HG02885 (cell line): ENCODE measurements at regions not wholly inside any gene's neighbourhood (a gene's known extent, or its start where the extent isn't known, plus 50 kb on each side); places are given as distances from the start of the nearest gene placed in this dataset.

Experiments used
- ATAC-seq: cut with Tn5 transposase; IDR thresholded peaks from one replicate; pipeline ENCODE4 v1.9.1; 2021; ENCODE audit warnings: mild to moderate bottlenecking; ENCODE audit not compliant: unreplicated experiment, poor library complexity

- no peak for ATAC-seq
Observed at GRCh38 chr6:18742406-18742805, 355.3 kb downstream of the RNF144B start.

GRCh38 chr6:18746727-18747126 is 359.6 kb downstream of the RNF144B start:
- ATAC-seq = no peak

GRCh38 chr6:18748314-18748713 is 361.2 kb downstream of the RNF144B start:
- no peak for ATAC-seq

- no peak for ATAC-seq
Observed at GRCh38 chr6:18752278-18753068, 365.3 kb downstream of the RNF144B start.

- no peak for ATAC-seq
Observed at GRCh38 chr6:18753076-18753475, 365.9 kb downstream of the RNF144B start.

- no peak for ATAC-seq
Observed at GRCh38 chr6:18763086-18763485, 375.9 kb downstream of the RNF144B start.

- no peak for ATAC-seq
Observed at GRCh38 chr6:18784794-18785193, 397.6 kb downstream of the RNF144B start.

- no peak for ATAC-seq
Observed at GRCh38 chr6:18785810-18786490, 398.8 kb downstream of the RNF144B start.

GRCh38 chr6:18792866-18793265 is 405.7 kb downstream of the RNF144B start:
- no peak for ATAC-seq

GRCh38 chr6:18795726-18796125 is 408.6 kb downstream of the RNF144B start:
- no peak for ATAC-seq

- no peak for ATAC-seq
Observed at GRCh38 chr6:18820725-18821124, 433.6 kb downstream of the RNF144B start.

GRCh38 chr6:18823782-18824386 is 436.7 kb downstream of the RNF144B start:
- peak; percentile 41 for ATAC-seq

GRCh38 chr6:18829272-18829870 is 442.2 kb downstream of the RNF144B start:
- ATAC-seq = no peak

- ATAC-seq = no peak
Observed at GRCh38 chr6:18835976-18836375, 448.8 kb downstream of the RNF144B start.

GRCh38 chr6:18837013-18837412 is 449.9 kb downstream of the RNF144B start:
- ATAC-seq = no peak

GRCh38 chr6:18842534-18842933 is 455.4 kb downstream of the RNF144B start:
- ATAC-seq = no peak

GRCh38 chr6:18845896-18846295 is 458.7 kb downstream of the RNF144B start:
- ATAC-seq = no peak

GRCh38 chr6:18846327-18846726 is 459.2 kb downstream of the RNF144B start:
- no peak for ATAC-seq

- no peak for ATAC-seq
Observed at GRCh38 chr6:18861204-18861603, 474.1 kb downstream of the RNF144B start.

GRCh38 chr6:18883268-18883667 is 496.1 kb downstream of the RNF144B start:
- no peak for ATAC-seq

- no peak for ATAC-seq
Observed at GRCh38 chr6:18883851-18884250, 496.7 kb downstream of the RNF144B start.
